IMR-90 (cell line): ENCODE measurements at regions not wholly inside any gene's neighbourhood (a gene's known extent, or its start where the extent isn't known, plus 50 kb on each side); places are given as distances from the start of the nearest gene placed in this dataset.

Experiments used
- ATAC-seq: fragments of 200-7000 bp; cut with Tn5 transposase; 2 replicates; pipeline ENCODE4 v1.9.1; 2020; ENCODE audit warnings: low read depth, mild to moderate bottlenecking, moderate library complexity
- BruUV-seq: library from RNA; stranded (reverse); fragments of 400-500 nt; replicated peaks from 2 replicates; lab custom pipeline; 2021; lab: Mats Ljungman, UMichigan
- CTCF ChIA-PET: fragments of 300-600 bp; formaldehyde crosslinking; extraction: SDS; loops from one replicate; lab custom pipeline; 2021; ENCODE audit warnings: antibody characterized with exemption; lab: Yijun Ruan, JAX
- POLR2A ChIA-PET: fragments of 300-600 bp; sonication (Branson Sonifier 250); formaldehyde crosslinking; loops from one replicate; lab custom pipeline; 2022; ENCODE audit warnings: antibody characterized with exemption; ENCODE audit not compliant: unreplicated experiment; lab: Charles Lee
- DNase-seq: peaks from one replicate; pipeline ENCODE4 v3.0.0; 2013
- H2AFZ ChIP-seq: replicated peaks from 2 replicates; pipeline ENCODE3; 2013; ENCODE audit warnings: low read length, mild to moderate bottlenecking; ENCODE audit not compliant: poor library complexity
- H2AK5ac ChIP-seq: 2 replicates; pipeline ENCODE4 v1.6.1; 2013; ENCODE audit warnings: low read depth, low read length, inconsistent platforms
- H2AK9ac ChIP-seq: replicated peaks from 2 replicates; pipeline ENCODE3; 2013; ENCODE audit warnings: mild to moderate bottlenecking, low read depth, low read length, moderate library complexity; ENCODE audit not compliant: poor library complexity
- H2BK120ac ChIP-seq: 2 replicates; pipeline ENCODE4 v1.6.1; 2013; ENCODE audit warnings: low read depth, low read length, inconsistent platforms
- H2BK15ac ChIP-seq: 3 replicates; pipeline ENCODE4 v1.6.1; 2013; ENCODE audit warnings: low read depth, low read length, inconsistent platforms
- H2BK20ac ChIP-seq: 2 replicates; pipeline ENCODE4 v1.6.1; 2013; ENCODE audit warnings: low read depth, mild to moderate bottlenecking, inconsistent platforms, low read length, moderate library complexity
- H2BK5ac ChIP-seq: 2 replicates; pipeline ENCODE4 v1.6.1; 2013; ENCODE audit warnings: mild to moderate bottlenecking, low read depth, low read length, inconsistent platforms; ENCODE audit not compliant: poor library complexity, severe bottlenecking
- H3K14ac ChIP-seq: replicated peaks from 2 replicates; pipeline ENCODE4 v1.6.1; 2013; ENCODE audit warnings: low read depth, low read length, inconsistent platforms
- H3K18ac ChIP-seq: 2 replicates; pipeline ENCODE4 v1.6.1; 2013; ENCODE audit warnings: low read depth, low read length, control low read depth
- H3K23ac ChIP-seq: 2 replicates; pipeline ENCODE4 v1.6.1; 2013; ENCODE audit warnings: low read depth, low read length, inconsistent platforms
- H3K27ac ChIP-seq: 2 replicates; pipeline ENCODE4 v1.5.1; 2013; ENCODE audit warnings: mild to moderate bottlenecking, control low read depth, low read length; ENCODE audit not compliant: insufficient read depth
- H3K27me3 ChIP-seq: 2 replicates; pipeline ENCODE4 v1.6.1; 2013; ENCODE audit warnings: low read length; ENCODE audit not compliant: control insufficient read depth, insufficient read depth
- H3K36me3 ChIP-seq: 2 replicates; pipeline ENCODE4 v1.6.1; 2013; ENCODE audit warnings: low read length, mixed read lengths; ENCODE audit not compliant: control insufficient read depth, insufficient read depth
- H3K4ac ChIP-seq: 2 replicates; pipeline ENCODE4 v1.6.1; 2013; ENCODE audit warnings: low read depth, low read length, inconsistent platforms
- H3K4me1 ChIP-seq: 2 replicates; pipeline ENCODE4 v1.6.1; 2013; ENCODE audit warnings: low read length, mixed read lengths; ENCODE audit not compliant: control insufficient read depth, insufficient read depth
- H3K4me2 ChIP-seq: 2 replicates; pipeline ENCODE4 v1.6.1; 2013; ENCODE audit warnings: low read depth, mild to moderate bottlenecking, control low read depth, low read length, moderate library complexity
- H3K4me3 ChIP-seq: 2 replicates; pipeline ENCODE4 v1.5.1; 2013; ENCODE audit warnings: low read depth, mild to moderate bottlenecking, control low read depth, low read length, moderate library complexity; ENCODE audit not compliant: insufficient read depth
- H3K56ac ChIP-seq: 2 replicates; pipeline ENCODE4 v1.6.1; 2013; ENCODE audit warnings: low read length, inconsistent platforms; ENCODE audit not compliant: insufficient read depth; ENCODE audit errors: extremely low read depth
- H3K79me1 ChIP-seq, 2 experiments: 2 replicates each; pipeline ENCODE4 v1.6.1; 2013; ENCODE audit warnings: low read length in 2 of 2, inconsistent platforms in 1 of 2, low read depth in 1 of 2
- H3K9ac ChIP-seq: 2 replicates; pipeline ENCODE4 v1.6.1; 2013; ENCODE audit warnings: low read depth, low read length, control low read depth
- H3K9me1 ChIP-seq: 2 replicates; pipeline ENCODE4 v1.6.1; 2013; ENCODE audit warnings: low read length, inconsistent platforms; ENCODE audit not compliant: insufficient read depth
- H3K9me3 ChIP-seq: 2 replicates; pipeline ENCODE4 v1.6.1; 2013; ENCODE audit warnings: low read length; ENCODE audit not compliant: control insufficient read depth, insufficient read depth
- H4K20me1 ChIP-seq: 2 replicates; pipeline ENCODE4 v1.6.1; 2013; ENCODE audit warnings: low read length, inconsistent platforms; ENCODE audit not compliant: insufficient read depth
- H4K5ac ChIP-seq: 2 replicates; pipeline ENCODE4 v1.6.1; 2013; ENCODE audit warnings: mild to moderate bottlenecking, low read depth, low read length, control low read depth
- H4K8ac ChIP-seq, 2 experiments: 2 replicates each; pipeline ENCODE4 v1.6.1; 2013; ENCODE audit warnings: low read depth in 2 of 2, low read length in 2 of 2, control low read depth in 1 of 2, inconsistent platforms in 1 of 2
- H4K91ac ChIP-seq: 2 replicates; pipeline ENCODE4 v1.6.1; 2013; ENCODE audit warnings: low read depth, low read length, inconsistent platforms; ENCODE audit not compliant: insufficient read depth
- BHLHE40 ChIP-seq: fragments of 150-350 bp; IDR thresholded peaks from 2 replicates; pipeline ENCODE4 v1.6.1; 2016; ENCODE audit warnings: mild to moderate bottlenecking, low read depth, low read length
- CEBPB ChIP-seq: IDR thresholded peaks from 2 replicates; pipeline ENCODE4 v1.6.1; 2012; ENCODE audit warnings: low read depth, low read length, improper control_type of control experiment
- CHD1 ChIP-seq: IDR thresholded peaks from 2 replicates; pipeline ENCODE4 v1.6.1; 2012; ENCODE audit warnings: low read depth, low read length, improper control_type of control experiment
- FOS ChIP-seq: fragments of 150-350 bp; IDR thresholded peaks from 2 replicates; pipeline ENCODE4 v1.6.1; 2016; ENCODE audit warnings: low read depth, low read length
- MAFK ChIP-seq: IDR thresholded peaks from 2 replicates; pipeline ENCODE4 v1.6.1; 2012; ENCODE audit warnings: low read depth, low read length, improper control_type of control experiment
- MAZ ChIP-seq: IDR thresholded peaks from 2 replicates; pipeline ENCODE4 v1.6.1; 2012; ENCODE audit warnings: low read depth, mild to moderate bottlenecking, low read length, improper control_type of control experiment, moderate library complexity, borderline replicate concordance
- MXI1 ChIP-seq: IDR thresholded peaks from 2 replicates; pipeline ENCODE4 v1.6.1; 2012; ENCODE audit warnings: low read depth, mild to moderate bottlenecking, low read length, moderate library complexity, borderline replicate concordance
- NFE2L2 ChIP-seq: fragments of 150-350 bp; IDR thresholded peaks from 2 replicates; pipeline ENCODE4 v1.6.1; 2016; ENCODE audit warnings: low read depth, mild to moderate bottlenecking, low read length
- POLR2A ChIP-seq: IDR thresholded peaks from 2 replicates; pipeline ENCODE4 v1.6.1; 2012; ENCODE audit warnings: mild to moderate bottlenecking, low read depth, low read length
- RAD21 ChIP-seq: IDR thresholded peaks from 2 replicates; pipeline ENCODE4 v1.6.1; 2012; ENCODE audit warnings: low read length, improper control_type of control experiment
- RCOR1 ChIP-seq: IDR thresholded peaks from 2 replicates; pipeline ENCODE4 v1.6.1; 2012; ENCODE audit warnings: mild to moderate bottlenecking, low read length, improper control_type of control experiment; ENCODE audit not compliant: insufficient replicate concordance
- RFX5 ChIP-seq: IDR thresholded peaks from 2 replicates; pipeline ENCODE4 v1.8.0; 2012; ENCODE audit warnings: low read depth, mild to moderate bottlenecking, low read length, moderate library complexity
- SMC3 ChIP-seq: fragments of 150-350 bp; IDR thresholded peaks from 2 replicates; pipeline ENCODE4 v1.6.1; 2016; ENCODE audit warnings: low read depth, mild to moderate bottlenecking, antibody characterized with exemption, low read length, moderate library complexity
- WGBS, 2 experiments: methylation state at CpG; one replicate each; pipeline versions ENCODE4 v1.1.5 to v1.1.7; 2013; ENCODE audit warnings: missing lambda C conversion rate in 2 of 2; ENCODE audit not compliant: insufficient read length in 1 of 2; ENCODE audit errors: extremely low coverage in 2 of 2; 5-methylcytosine and 5-hydroxymethylcytosine counted together
- dilution Hi-C: fragments of 300-500 bp; cut with HindIII; formaldehyde crosslinking; loops from one replicate; pipeline ENCODE4 v1.14.3; 2018; ENCODE audit warnings: low sequenced_read_pairs; ENCODE audit not compliant: unreplicated experiment
- in situ Hi-C: fragments of 300-500 bp; cut with MboI; formaldehyde crosslinking; loops from 3 replicates; pipeline ENCODE4 v1.14.3; 2019; ENCODE audit warnings: low sequenced_read_pairs, inconsistent platforms, mixed read lengths
- intact Hi-C: fragments of 100-400 bp; cut with micrococcal nuclease; formaldehyde crosslinking; loops from 2 replicates; pipeline ENCODE4 v1.10.0; 2022
- TF ChIP-seq, protein P1 (sequence below): fragments of 150-350 bp; IDR thresholded peaks from 2 replicates; pipeline ENCODE4 v1.6.1; 2016; ENCODE audit warnings: low read depth, mild to moderate bottlenecking, low read length, moderate library complexity, borderline replicate concordance
- TF ChIP-seq, protein P2 (sequence below): conservative IDR thresholded peaks from 2 replicates; pipeline ENCODE4 v1.5.1; 2012; ENCODE audit warnings: mild to moderate bottlenecking, low read depth, low read length, improper control_type of control experiment
- TF ChIP-seq, protein P3 (sequence below): fragments of 150-350 bp; IDR thresholded peaks from 2 replicates; pipeline ENCODE4 v1.6.1; 2017; ENCODE audit warnings: mild to moderate bottlenecking, antibody characterized with exemption, low read length, low read depth

- intact Hi-C loops: no loop called here
- no peak overlapping the region for H3K4me2 ChIP-seq
- no peak overlapping the region for H3K23ac ChIP-seq
- H3K36me3 ChIP-seq: no peaks in the 10 kb centered on the region
- H4K8ac ChIP-seq: no peak overlapping the region
- no peaks in the 10 kb centered on the region for H3K27me3 ChIP-seq
- no peak overlapping the region for H2AK9ac ChIP-seq
- H3K56ac ChIP-seq: no peak overlapping the region
- no TSS peak for BruUV-seq
- no peak overlapping the region for H3K4ac ChIP-seq
- ChIA-PET POLR2A (no interaction called here), CTCF (no interaction called here)
- H3K79me1 ChIP-seq: no peaks in the 10 kb centered on the region
- H3K4me1 ChIP-seq: no peaks in the 10 kb centered on the region
- H3K9ac ChIP-seq: no peak overlapping the region
- H2BK15ac ChIP-seq: no peak overlapping the region
- dilution Hi-C loops: no loop called here
- ATAC-seq (no peak), DNase-seq (no peak)
- no peak overlapping the region for H3K27ac ChIP-seq
- H2BK5ac ChIP-seq: no peak overlapping the region
- no peaks in the 10 kb centered on the region; the same call in 1 of the 2 replicates for H3K9me3 ChIP-seq
- in situ Hi-C loops: no loop called here
- H4K5ac ChIP-seq: no peak overlapping the region
- no peak overlapping the region for H2AK5ac ChIP-seq
- TF ChIP-seq FOS: no peak
- TF ChIP-seq, protein P1, sequence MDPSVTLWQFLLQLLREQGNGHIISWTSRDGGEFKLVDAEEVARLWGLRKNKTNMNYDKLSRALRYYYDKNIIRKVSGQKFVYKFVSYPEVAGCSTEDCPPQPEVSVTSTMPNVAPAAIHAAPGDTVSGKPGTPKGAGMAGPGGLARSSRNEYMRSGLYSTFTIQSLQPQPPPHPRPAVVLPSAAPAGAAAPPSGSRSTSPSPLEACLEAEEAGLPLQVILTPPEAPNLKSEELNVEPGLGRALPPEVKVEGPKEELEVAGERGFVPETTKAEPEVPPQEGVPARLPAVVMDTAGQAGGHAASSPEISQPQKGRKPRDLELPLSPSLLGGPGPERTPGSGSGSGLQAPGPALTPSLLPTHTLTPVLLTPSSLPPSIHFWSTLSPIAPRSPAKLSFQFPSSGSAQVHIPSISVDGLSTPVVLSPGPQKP: no peak
- no peak for TF ChIP-seq NFE2L2
- TF ChIP-seq CEBPB: no peak
- no peak for TF ChIP-seq RFX5
- no peak for TF ChIP-seq RCOR1
- no peak for TF ChIP-seq MAFK
- TF ChIP-seq CHD1: no peak
- TF ChIP-seq MAZ: no peak
- no peak for TF ChIP-seq SMC3
- no peak for TF ChIP-seq BHLHE40
- TF ChIP-seq, protein P2, sequence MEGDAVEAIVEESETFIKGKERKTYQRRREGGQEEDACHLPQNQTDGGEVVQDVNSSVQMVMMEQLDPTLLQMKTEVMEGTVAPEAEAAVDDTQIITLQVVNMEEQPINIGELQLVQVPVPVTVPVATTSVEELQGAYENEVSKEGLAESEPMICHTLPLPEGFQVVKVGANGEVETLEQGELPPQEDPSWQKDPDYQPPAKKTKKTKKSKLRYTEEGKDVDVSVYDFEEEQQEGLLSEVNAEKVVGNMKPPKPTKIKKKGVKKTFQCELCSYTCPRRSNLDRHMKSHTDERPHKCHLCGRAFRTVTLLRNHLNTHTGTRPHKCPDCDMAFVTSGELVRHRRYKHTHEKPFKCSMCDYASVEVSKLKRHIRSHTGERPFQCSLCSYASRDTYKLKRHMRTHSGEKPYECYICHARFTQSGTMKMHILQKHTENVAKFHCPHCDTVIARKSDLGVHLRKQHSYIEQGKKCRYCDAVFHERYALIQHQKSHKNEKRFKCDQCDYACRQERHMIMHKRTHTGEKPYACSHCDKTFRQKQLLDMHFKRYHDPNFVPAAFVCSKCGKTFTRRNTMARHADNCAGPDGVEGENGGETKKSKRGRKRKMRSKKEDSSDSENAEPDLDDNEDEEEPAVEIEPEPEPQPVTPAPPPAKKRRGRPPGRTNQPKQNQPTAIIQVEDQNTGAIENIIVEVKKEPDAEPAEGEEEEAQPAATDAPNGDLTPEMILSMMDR: no peak
- no peak for TF ChIP-seq RAD21
- no peak for TF ChIP-seq MXI1
- no peak for TF ChIP-seq POLR2A
- TF ChIP-seq, protein P3, sequence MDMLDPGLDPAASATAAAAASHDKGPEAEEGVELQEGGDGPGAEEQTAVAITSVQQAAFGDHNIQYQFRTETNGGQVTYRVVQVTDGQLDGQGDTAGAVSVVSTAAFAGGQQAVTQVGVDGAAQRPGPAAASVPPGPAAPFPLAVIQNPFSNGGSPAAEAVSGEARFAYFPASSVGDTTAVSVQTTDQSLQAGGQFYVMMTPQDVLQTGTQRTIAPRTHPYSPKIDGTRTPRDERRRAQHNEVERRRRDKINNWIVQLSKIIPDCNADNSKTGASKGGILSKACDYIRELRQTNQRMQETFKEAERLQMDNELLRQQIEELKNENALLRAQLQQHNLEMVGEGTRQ: no peak
- no peak overlapping the region for H4K91ac ChIP-seq
- H4K20me1 ChIP-seq: no peaks in the 10 kb centered on the region
- WGBS, 2 experiments: no CpG with 5 or more reads among the region's 1 CpG
- H2BK20ac ChIP-seq: no peak overlapping the region
- no peak overlapping the region for H3K14ac ChIP-seq
- H2BK120ac ChIP-seq: no peak overlapping the region
- no peaks in the 10 kb centered on the region for H3K9me1 ChIP-seq
- H3K18ac ChIP-seq: no peak overlapping the region
- no peak overlapping the region for H2AFZ ChIP-seq
- no peak overlapping the region for H3K4me3 ChIP-seq
These were observed 79.6 kb upstream of the EMX2 start for GRCh38 chr10:117462816-117463544.
